Neural progenitor cell (in vitro differentiated cells): ENCODE measurements at regions not wholly inside any gene's neighbourhood (a gene's known extent, or its start where the extent isn't known, plus 50 kb on each side); places are given as distances from the start of the nearest gene placed in this dataset.

Source experiments
- CTCF ChIP-seq: fragments of 200-600 bp; sonication (generic); IDR thresholded peaks from 2 replicates; pipeline ENCODE4 v1.5.1; 2017; ENCODE audit warnings: antibody characterized with exemption, mild to moderate bottlenecking
- EZH2 ChIP-seq: fragments of 200-600 bp; sonication (generic); IDR thresholded peaks from 2 replicates; pipeline ENCODE4 v1.6.1; 2017; ENCODE audit warnings: antibody characterized with exemption, mild to moderate bottlenecking, moderate library complexity

- no peak for TF ChIP-seq EZH2
- TF ChIP-seq CTCF = no peak
These were observed 79.2 kb downstream of the UNC5CL start for GRCh38 chr6:40959781-40960327.
